HepG2 (cell line): ENCODE measurements at regions not wholly inside any gene's neighbourhood (a gene's known extent, or its start where the extent isn't known, plus 50 kb on each side); places are given as distances from the start of the nearest gene placed in this dataset.

Source experiments
- CC2D1A ChIP-seq: sonication (generic); formaldehyde crosslinking; IDR thresholded peaks from 2 replicates; pipeline ENCODE4 v1.8.1; 2023; ENCODE audit warnings: mild to moderate bottlenecking, missing genetic modification reagents
- CCAR2 ChIP-seq: fragments of 200-400 bp; formaldehyde crosslinking; optimal IDR thresholded peaks from 2 replicates; pipeline ENCODE3; 2018; ENCODE audit warnings: low read depth, mild to moderate bottlenecking, low read length, moderate library complexity
- CHCHD3 ChIP-seq: sonication (generic); formaldehyde crosslinking; IDR thresholded peaks from 2 replicates; pipeline ENCODE4 v1.8.0; 2022; ENCODE audit warnings: mild to moderate bottlenecking, missing genetic modification reagents, moderate library complexity
- CHD4 ChIP-seq: fragments of 200-600 bp; sonication (generic); IDR thresholded peaks from 2 replicates; pipeline ENCODE4 v1.7.0; 2017; ENCODE audit warnings: mild to moderate bottlenecking, low read length, borderline replicate concordance
- FOXM1 ChIP-seq: sonication (generic); formaldehyde crosslinking; IDR thresholded peaks from 2 replicates; pipeline ENCODE4 v1.5.0; 2020; ENCODE audit warnings: missing genetic modification reagents
- GPBP1L1 ChIP-seq: sonication (generic); formaldehyde crosslinking; IDR thresholded peaks from 2 replicates; pipeline ENCODE4 v1.5.0; 2020; ENCODE audit warnings: mild to moderate bottlenecking, missing genetic modification reagents
- HMG20A ChIP-seq: IDR thresholded peaks from 2 replicates; pipeline ENCODE4 v1.6.1; 2016; ENCODE audit warnings: borderline replicate concordance
- HOXD1 ChIP-seq: sonication (generic); formaldehyde crosslinking; IDR thresholded peaks from 2 replicates; pipeline ENCODE4 v1.5.0; 2020; ENCODE audit warnings: missing genetic modification reagents
- NCOA2 ChIP-seq: sonication (generic); formaldehyde crosslinking; IDR thresholded peaks from 2 replicates; pipeline ENCODE4 v1.8.0; 2022; ENCODE audit warnings: inconsistent platforms
- TMF1 ChIP-seq: sonication (generic); formaldehyde crosslinking; IDR thresholded peaks from 2 replicates; pipeline ENCODE4 v1.8.1; 2022; ENCODE audit warnings: low read depth, missing genetic modification reagents
- TRIM22 ChIP-seq: fragments of 450-650 bp; IDR thresholded peaks from 2 replicates; pipeline ENCODE4 v1.6.1; 2017
- ZNF143 ChIP-seq: sonication (generic); formaldehyde crosslinking; IDR thresholded peaks from 2 replicates; pipeline ENCODE4 v1.4.0; 2020; ENCODE audit warnings: missing genetic modification reagents
- ZNF766 ChIP-seq: sonication (generic); formaldehyde crosslinking; IDR thresholded peaks from 2 replicates; pipeline ENCODE4 v1.5.0; 2020; ENCODE audit warnings: missing genetic modification reagents, borderline replicate concordance
- TF ChIP-seq, protein P1 (sequence below): sonication (generic); formaldehyde crosslinking; IDR thresholded peaks from 2 replicates; pipeline ENCODE4 v1.5.0; 2020; ENCODE audit warnings: mild to moderate bottlenecking, missing genetic modification reagents, moderate library complexity

- no peak for TF ChIP-seq CCAR2
- TF ChIP-seq TRIM22: no peak
- TF ChIP-seq, protein P1, sequence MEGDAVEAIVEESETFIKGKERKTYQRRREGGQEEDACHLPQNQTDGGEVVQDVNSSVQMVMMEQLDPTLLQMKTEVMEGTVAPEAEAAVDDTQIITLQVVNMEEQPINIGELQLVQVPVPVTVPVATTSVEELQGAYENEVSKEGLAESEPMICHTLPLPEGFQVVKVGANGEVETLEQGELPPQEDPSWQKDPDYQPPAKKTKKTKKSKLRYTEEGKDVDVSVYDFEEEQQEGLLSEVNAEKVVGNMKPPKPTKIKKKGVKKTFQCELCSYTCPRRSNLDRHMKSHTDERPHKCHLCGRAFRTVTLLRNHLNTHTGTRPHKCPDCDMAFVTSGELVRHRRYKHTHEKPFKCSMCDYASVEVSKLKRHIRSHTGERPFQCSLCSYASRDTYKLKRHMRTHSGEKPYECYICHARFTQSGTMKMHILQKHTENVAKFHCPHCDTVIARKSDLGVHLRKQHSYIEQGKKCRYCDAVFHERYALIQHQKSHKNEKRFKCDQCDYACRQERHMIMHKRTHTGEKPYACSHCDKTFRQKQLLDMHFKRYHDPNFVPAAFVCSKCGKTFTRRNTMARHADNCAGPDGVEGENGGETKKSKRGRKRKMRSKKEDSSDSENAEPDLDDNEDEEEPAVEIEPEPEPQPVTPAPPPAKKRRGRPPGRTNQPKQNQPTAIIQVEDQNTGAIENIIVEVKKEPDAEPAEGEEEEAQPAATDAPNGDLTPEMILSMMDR (CRISPR knock-in tag): no peak
- TF ChIP-seq GPBP1L1 (CRISPR knock-in tag): no peak
- no peak for TF ChIP-seq NCOA2 (CRISPR knock-in tag)
- TF ChIP-seq CHCHD3 (CRISPR knock-in tag): no peak
- TF ChIP-seq HOXD1 (CRISPR knock-in tag): no peak
- TF ChIP-seq TMF1 (CRISPR knock-in tag): no peak
- TF ChIP-seq ZNF766 (CRISPR knock-in tag): no peak
- TF ChIP-seq HMG20A (CRISPR knock-in tag): no peak
- TF ChIP-seq ZNF143 (CRISPR knock-in tag): no peak
- TF ChIP-seq CHD4: no peak
- TF ChIP-seq FOXM1: no peak
- no peak for TF ChIP-seq CC2D1A (CRISPR knock-in tag)
These were observed 157.4 kb upstream of the SOX2 start for GRCh38 chr3:181554233-181554765.
